WTC11 (cell line): ENCODE measurements at regions not wholly inside any gene's neighbourhood (a gene's known extent, or its start where the extent isn't known, plus 50 kb on each side); places are given as distances from the start of the nearest gene placed in this dataset.

Source experiments
- ATAC-seq: fragments of 200-7000 bp; cut with Tn5 transposase; 2 replicates; pipeline ENCODE4 v1.10.0; 2021; ENCODE audit warnings: mild to moderate bottlenecking, moderate library complexity
- CTCF ChIA-PET: fragments of 300-600 bp; sonication (Branson Sonifier 250); formaldehyde crosslinking; loops from one replicate; lab custom pipeline; 2021; ENCODE audit warnings: antibody characterized with exemption; lab: Charles Lee
- POLR2A ChIA-PET: fragments of 350-600 bp; sonication (Branson Sonifier 250); formaldehyde crosslinking; loops from one replicate; lab custom pipeline; 2021; ENCODE audit warnings: antibody characterized with exemption; lab: Charles Lee
- DNase-seq: peaks from one replicate; pipeline ENCODE4 v3.0.0; 2021; ENCODE audit warnings: low spot score
- H3K27ac Mint-ChIP-seq: 2 replicates; pipeline ENCODE4 v1.8.0; 2021; ENCODE audit warnings: mixed read lengths
- H3K27me3 Mint-ChIP-seq: 2 replicates; pipeline ENCODE4 v1.8.0; 2021; ENCODE audit warnings: low read depth, mild to moderate bottlenecking, moderate library complexity, mixed read lengths
- H3K36me3 Mint-ChIP-seq: 2 replicates; pipeline ENCODE4 v1.8.0; 2021; ENCODE audit warnings: mixed read lengths
- H3K4me1 Mint-ChIP-seq: 2 replicates; pipeline ENCODE4 v1.8.0; 2022; ENCODE audit warnings: mixed read lengths
- H3K4me3 Mint-ChIP-seq: 2 replicates; pipeline ENCODE4 v1.8.0; 2021; ENCODE audit warnings: mild to moderate bottlenecking, moderate library complexity, mixed read lengths
- H3K9me3 Mint-ChIP-seq: 2 replicates; pipeline ENCODE4 v1.8.0; 2021; ENCODE audit warnings: mixed read lengths
- CREM ChIP-seq: sonication (generic); formaldehyde crosslinking; IDR thresholded peaks from 2 replicates; pipeline ENCODE4 v1.8.1; 2022; ENCODE audit warnings: mild to moderate bottlenecking, missing genetic modification reagents, moderate library complexity
- ETV6 ChIP-seq: sonication (generic); formaldehyde crosslinking; IDR thresholded peaks from 2 replicates; pipeline ENCODE4 v1.8.1; 2022; ENCODE audit warnings: mild to moderate bottlenecking, missing genetic modification reagents
- FOXK1 ChIP-seq: sonication (generic); formaldehyde crosslinking; IDR thresholded peaks from 2 replicates; pipeline ENCODE4 v1.8.0; 2022; ENCODE audit warnings: mild to moderate bottlenecking, moderate library complexity, missing genetic modification reagents
- GRHL2 ChIP-seq: fragments of 250-450 bp; sonication (Bioruptor Pico); IDR thresholded peaks from 2 replicates; pipeline ENCODE4 v1.8.0; 2022; ENCODE audit warnings: mild to moderate bottlenecking, moderate library complexity; ENCODE audit not compliant: insufficient replicate concordance, severe bottlenecking
- JAZF1 ChIP-seq: fragments of 250-450 bp; sonication (Bioruptor Pico); IDR thresholded peaks from 2 replicates; pipeline ENCODE4 v1.9.0; 2021; ENCODE audit warnings: moderate library complexity, mild to moderate bottlenecking, inconsistent platforms
- NFATC4 ChIP-seq: fragments of 250-450 bp; sonication (Bioruptor Pico); IDR thresholded peaks from 2 replicates; pipeline ENCODE4 v1.9.0; 2021; ENCODE audit warnings: mild to moderate bottlenecking
- NFE2L1 ChIP-seq: sonication (generic); formaldehyde crosslinking; IDR thresholded peaks from 2 replicates; pipeline ENCODE4 v1.8.1; 2023; ENCODE audit warnings: missing genetic modification reagents
- NFYB ChIP-seq: sonication (generic); formaldehyde crosslinking; conservative IDR thresholded peaks from 2 replicates; pipeline ENCODE4 v1.8.0; 2022; ENCODE audit warnings: low read depth, missing genetic modification reagents
- NR3C1 ChIP-seq: sonication (generic); formaldehyde crosslinking; conservative IDR thresholded peaks from 2 replicates; pipeline ENCODE4 v1.8.1; 2023; ENCODE audit warnings: low read depth, mild to moderate bottlenecking, missing genetic modification reagents
- PRRX2 ChIP-seq: fragments of 250-450 bp; sonication (Bioruptor Pico); IDR thresholded peaks from 2 replicates; pipeline ENCODE4 v1.8.0; 2021; ENCODE audit warnings: mild to moderate bottlenecking
- TEAD1 ChIP-seq: sonication (generic); formaldehyde crosslinking; IDR thresholded peaks from 2 replicates; pipeline ENCODE4 v1.8.0; 2022; ENCODE audit warnings: mild to moderate bottlenecking, missing genetic modification reagents
- ZBTB21 ChIP-seq: sonication (generic); formaldehyde crosslinking; IDR thresholded peaks from 2 replicates; pipeline ENCODE4 v1.8.1; 2023; ENCODE audit warnings: mild to moderate bottlenecking, missing genetic modification reagents, borderline replicate concordance
- ZNF317 ChIP-seq: sonication (generic); formaldehyde crosslinking; IDR thresholded peaks from 2 replicates; pipeline ENCODE4 v1.8.1; 2023; ENCODE audit warnings: low read depth, mild to moderate bottlenecking, moderate library complexity, missing genetic modification reagents, borderline replicate concordance
- ZNF416 ChIP-seq: fragments of 250-450 bp; sonication (Bioruptor Pico); IDR thresholded peaks from 2 replicates; pipeline ENCODE4 v1.9.0; 2021; ENCODE audit warnings: mild to moderate bottlenecking, inconsistent platforms
- ZNF671 ChIP-seq: fragments of 250-450 bp; sonication (Bioruptor Pico); IDR thresholded peaks from 2 replicates; pipeline ENCODE4 v1.8.0; 2021; ENCODE audit warnings: mild to moderate bottlenecking
- TF ChIP-seq, protein P1 (sequence below): sonication (generic); formaldehyde crosslinking; IDR thresholded peaks from 2 replicates; pipeline ENCODE4 v1.8.0; 2023; ENCODE audit warnings: missing genetic modification reagents, mild to moderate bottlenecking, borderline replicate concordance
- TF ChIP-seq, protein P2 (sequence below): sonication (generic); formaldehyde crosslinking; IDR thresholded peaks from 2 replicates; pipeline ENCODE4 v1.8.1; 2023; ENCODE audit warnings: mild to moderate bottlenecking, missing genetic modification reagents, moderate library complexity
- TF ChIP-seq, protein P3 (sequence below): sonication (generic); formaldehyde crosslinking; IDR thresholded peaks from 2 replicates; pipeline ENCODE4 v1.8.1; 2023; ENCODE audit warnings: mild to moderate bottlenecking, missing genetic modification reagents, moderate library complexity
- TF ChIP-seq, protein P4 (sequence below): fragments of 250-450 bp; sonication (Bioruptor Pico); conservative IDR thresholded peaks from 2 replicates; pipeline ENCODE4 v1.9.0; 2021; ENCODE audit warnings: mild to moderate bottlenecking
- TF ChIP-seq, protein P5 (sequence below): sonication (generic); formaldehyde crosslinking; IDR thresholded peaks from 2 replicates; pipeline ENCODE4 v1.8.1; 2022; ENCODE audit warnings: mild to moderate bottlenecking, missing genetic modification reagents, moderate library complexity, borderline replicate concordance
- TF ChIP-seq, protein P6 (sequence below): fragments of 250-450 bp; sonication (Bioruptor Pico); IDR thresholded peaks from 2 replicates; pipeline ENCODE4 v1.9.0; 2021; ENCODE audit warnings: mild to moderate bottlenecking, borderline replicate concordance

DNA sequence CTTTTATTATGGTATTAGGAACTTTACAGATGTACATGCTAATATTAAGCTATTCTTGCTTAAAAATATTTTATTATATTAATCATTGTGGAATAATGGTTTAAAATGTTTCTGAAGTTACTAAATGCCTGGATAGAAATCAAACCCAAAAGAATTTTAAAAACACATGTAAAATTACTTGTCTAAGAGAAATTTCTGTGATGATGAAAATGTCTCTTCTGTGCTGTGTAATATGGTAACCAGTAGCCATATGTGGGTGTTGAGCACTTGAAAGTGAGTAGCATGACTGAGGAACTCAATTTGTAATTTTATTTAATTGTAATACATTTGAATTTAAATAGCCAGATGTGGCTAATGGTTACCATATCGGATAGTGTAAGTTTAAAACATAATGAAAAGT is 66.7 kb upstream of the HSPB3 start (continued):
- TF ChIP-seq, protein P1, sequence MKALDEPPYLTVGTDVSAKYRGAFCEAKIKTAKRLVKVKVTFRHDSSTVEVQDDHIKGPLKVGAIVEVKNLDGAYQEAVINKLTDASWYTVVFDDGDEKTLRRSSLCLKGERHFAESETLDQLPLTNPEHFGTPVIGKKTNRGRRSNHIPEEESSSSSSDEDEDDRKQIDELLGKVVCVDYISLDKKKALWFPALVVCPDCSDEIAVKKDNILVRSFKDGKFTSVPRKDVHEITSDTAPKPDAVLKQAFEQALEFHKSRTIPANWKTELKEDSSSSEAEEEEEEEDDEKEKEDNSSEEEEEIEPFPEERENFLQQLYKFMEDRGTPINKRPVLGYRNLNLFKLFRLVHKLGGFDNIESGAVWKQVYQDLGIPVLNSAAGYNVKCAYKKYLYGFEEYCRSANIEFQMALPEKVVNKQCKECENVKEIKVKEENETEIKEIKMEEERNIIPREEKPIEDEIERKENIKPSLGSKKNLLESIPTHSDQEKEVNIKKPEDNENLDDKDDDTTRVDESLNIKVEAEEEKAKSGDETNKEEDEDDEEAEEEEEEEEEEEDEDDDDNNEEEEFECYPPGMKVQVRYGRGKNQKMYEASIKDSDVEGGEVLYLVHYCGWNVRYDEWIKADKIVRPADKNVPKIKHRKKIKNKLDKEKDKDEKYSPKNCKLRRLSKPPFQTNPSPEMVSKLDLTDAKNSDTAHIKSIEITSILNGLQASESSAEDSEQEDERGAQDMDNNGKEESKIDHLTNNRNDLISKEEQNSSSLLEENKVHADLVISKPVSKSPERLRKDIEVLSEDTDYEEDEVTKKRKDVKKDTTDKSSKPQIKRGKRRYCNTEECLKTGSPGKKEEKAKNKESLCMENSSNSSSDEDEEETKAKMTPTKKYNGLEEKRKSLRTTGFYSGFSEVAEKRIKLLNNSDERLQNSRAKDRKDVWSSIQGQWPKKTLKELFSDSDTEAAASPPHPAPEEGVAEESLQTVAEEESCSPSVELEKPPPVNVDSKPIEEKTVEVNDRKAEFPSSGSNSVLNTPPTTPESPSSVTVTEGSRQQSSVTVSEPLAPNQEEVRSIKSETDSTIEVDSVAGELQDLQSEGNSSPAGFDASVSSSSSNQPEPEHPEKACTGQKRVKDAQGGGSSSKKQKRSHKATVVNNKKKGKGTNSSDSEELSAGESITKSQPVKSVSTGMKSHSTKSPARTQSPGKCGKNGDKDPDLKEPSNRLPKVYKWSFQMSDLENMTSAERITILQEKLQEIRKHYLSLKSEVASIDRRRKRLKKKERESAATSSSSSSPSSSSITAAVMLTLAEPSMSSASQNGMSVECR (CRISPR knock-in tag) = no peak
- TF ChIP-seq JAZF1 (CRISPR knock-in tag) (no peak), CREM (no peak), NFATC4 (no peak), ZNF671 (CRISPR knock-in tag) (no peak), ZNF317 (CRISPR knock-in tag) (no peak)
- TF ChIP-seq, protein P2, sequence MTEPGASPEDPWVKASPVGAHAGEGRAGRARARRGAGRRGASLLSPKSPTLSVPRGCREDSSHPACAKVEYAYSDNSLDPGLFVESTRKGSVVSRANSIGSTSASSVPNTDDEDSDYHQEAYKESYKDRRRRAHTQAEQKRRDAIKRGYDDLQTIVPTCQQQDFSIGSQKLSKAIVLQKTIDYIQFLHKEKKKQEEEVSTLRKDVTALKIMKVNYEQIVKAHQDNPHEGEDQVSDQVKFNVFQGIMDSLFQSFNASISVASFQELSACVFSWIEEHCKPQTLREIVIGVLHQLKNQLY = no peak

DNA sequence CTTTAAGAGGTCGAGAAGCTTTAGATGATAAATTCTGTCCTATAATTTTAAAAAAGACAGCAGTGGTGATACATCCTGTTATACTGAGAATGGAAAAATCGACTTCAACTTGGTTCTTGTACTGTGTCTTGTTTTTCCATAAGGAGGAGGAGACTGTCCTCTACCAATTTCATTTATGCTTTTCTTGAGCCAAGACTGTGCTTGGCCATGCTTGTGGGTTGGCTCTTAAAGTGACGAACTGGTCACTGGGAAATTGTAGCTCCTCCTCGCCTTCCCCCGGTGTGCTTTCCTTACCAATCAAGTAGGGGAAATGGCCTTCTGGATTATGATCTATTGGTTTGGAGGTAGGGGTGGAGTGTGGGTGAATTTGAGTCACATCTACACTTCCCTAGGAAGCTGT is 67.1 kb upstream of the HSPB3 start:
- no peak overlapping the region for H3K27ac Mint-ChIP-seq
- peaks cover 9% of the 10 kb centered on the region for H3K4me1 Mint-ChIP-seq
- H3K9me3 Mint-ChIP-seq = peaks cover 5% of the 10 kb centered on the region
- no peaks in the 10 kb centered on the region for H3K36me3 Mint-ChIP-seq
- ChIA-PET POLR2A (no interaction called here), CTCF (no interaction called here)
- no peak overlapping the region for H3K4me3 Mint-ChIP-seq
- DNase-seq (no peak), ATAC-seq (no peak)
- no peaks in the 10 kb centered on the region for H3K27me3 Mint-ChIP-seq
- TF ChIP-seq NFYB (CRISPR knock-in tag) = no peak
- no peak for TF ChIP-seq ZNF317 (CRISPR knock-in tag)
- TF ChIP-seq FOXK1 (CRISPR knock-in tag) = no peak
- no peak for TF ChIP-seq TEAD1 (CRISPR knock-in tag)
- no peak for TF ChIP-seq ETV6 (CRISPR knock-in tag)
- TF ChIP-seq, protein P3, sequence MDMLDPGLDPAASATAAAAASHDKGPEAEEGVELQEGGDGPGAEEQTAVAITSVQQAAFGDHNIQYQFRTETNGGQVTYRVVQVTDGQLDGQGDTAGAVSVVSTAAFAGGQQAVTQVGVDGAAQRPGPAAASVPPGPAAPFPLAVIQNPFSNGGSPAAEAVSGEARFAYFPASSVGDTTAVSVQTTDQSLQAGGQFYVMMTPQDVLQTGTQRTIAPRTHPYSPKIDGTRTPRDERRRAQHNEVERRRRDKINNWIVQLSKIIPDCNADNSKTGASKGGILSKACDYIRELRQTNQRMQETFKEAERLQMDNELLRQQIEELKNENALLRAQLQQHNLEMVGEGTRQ (CRISPR knock-in tag) = no peak
- no peak for TF ChIP-seq PRRX2 (CRISPR knock-in tag)
- TF ChIP-seq, protein P4, sequence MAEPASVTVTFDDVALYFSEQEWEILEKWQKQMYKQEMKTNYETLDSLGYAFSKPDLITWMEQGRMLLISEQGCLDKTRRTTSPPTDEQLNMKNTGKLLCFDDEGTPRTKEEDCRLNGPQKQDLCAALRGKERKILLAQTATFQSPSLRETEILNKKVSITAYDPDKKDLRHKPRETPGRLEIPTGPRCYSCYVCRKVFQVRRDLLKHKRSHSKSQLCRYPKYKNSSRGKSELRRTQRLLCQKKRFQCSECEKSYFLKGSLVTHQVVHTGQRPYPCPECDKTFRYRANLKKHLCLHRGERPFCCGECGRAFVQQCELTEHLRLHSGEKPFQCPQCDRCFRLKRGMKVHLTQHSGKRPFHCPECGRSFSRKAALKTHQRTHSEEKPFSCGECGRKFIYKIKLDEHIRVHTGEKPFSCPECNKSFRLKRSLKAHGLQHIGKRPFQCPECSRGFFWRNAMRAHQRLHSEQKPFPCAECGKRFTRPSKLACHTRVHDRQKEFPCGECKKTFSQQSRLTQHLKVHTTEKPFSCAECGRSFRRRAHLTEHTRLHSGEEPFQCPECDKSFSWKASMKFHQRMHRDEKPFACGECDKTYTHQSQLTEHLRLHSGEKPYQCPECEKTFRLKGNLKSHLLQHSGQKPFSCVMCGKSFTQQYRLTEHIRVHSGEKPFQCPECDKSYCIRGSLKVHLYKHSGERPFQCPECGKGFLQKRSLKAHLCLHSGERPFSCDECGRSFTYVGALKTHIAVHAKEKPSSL (CRISPR knock-in tag) = no peak
- TF ChIP-seq ZNF671 (CRISPR knock-in tag) = no peak
- TF ChIP-seq NR3C1 (CRISPR knock-in tag) = no peak
- TF ChIP-seq NFE2L1 (CRISPR knock-in tag) = no peak
- no peak for TF ChIP-seq ZNF416
- TF ChIP-seq GRHL2 = no peak
- TF ChIP-seq, protein P5, sequence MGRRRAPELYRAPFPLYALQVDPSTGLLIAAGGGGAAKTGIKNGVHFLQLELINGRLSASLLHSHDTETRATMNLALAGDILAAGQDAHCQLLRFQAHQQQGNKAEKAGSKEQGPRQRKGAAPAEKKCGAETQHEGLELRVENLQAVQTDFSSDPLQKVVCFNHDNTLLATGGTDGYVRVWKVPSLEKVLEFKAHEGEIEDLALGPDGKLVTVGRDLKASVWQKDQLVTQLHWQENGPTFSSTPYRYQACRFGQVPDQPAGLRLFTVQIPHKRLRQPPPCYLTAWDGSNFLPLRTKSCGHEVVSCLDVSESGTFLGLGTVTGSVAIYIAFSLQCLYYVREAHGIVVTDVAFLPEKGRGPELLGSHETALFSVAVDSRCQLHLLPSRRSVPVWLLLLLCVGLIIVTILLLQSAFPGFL (CRISPR knock-in tag) = no peak
- TF ChIP-seq, protein P6, sequence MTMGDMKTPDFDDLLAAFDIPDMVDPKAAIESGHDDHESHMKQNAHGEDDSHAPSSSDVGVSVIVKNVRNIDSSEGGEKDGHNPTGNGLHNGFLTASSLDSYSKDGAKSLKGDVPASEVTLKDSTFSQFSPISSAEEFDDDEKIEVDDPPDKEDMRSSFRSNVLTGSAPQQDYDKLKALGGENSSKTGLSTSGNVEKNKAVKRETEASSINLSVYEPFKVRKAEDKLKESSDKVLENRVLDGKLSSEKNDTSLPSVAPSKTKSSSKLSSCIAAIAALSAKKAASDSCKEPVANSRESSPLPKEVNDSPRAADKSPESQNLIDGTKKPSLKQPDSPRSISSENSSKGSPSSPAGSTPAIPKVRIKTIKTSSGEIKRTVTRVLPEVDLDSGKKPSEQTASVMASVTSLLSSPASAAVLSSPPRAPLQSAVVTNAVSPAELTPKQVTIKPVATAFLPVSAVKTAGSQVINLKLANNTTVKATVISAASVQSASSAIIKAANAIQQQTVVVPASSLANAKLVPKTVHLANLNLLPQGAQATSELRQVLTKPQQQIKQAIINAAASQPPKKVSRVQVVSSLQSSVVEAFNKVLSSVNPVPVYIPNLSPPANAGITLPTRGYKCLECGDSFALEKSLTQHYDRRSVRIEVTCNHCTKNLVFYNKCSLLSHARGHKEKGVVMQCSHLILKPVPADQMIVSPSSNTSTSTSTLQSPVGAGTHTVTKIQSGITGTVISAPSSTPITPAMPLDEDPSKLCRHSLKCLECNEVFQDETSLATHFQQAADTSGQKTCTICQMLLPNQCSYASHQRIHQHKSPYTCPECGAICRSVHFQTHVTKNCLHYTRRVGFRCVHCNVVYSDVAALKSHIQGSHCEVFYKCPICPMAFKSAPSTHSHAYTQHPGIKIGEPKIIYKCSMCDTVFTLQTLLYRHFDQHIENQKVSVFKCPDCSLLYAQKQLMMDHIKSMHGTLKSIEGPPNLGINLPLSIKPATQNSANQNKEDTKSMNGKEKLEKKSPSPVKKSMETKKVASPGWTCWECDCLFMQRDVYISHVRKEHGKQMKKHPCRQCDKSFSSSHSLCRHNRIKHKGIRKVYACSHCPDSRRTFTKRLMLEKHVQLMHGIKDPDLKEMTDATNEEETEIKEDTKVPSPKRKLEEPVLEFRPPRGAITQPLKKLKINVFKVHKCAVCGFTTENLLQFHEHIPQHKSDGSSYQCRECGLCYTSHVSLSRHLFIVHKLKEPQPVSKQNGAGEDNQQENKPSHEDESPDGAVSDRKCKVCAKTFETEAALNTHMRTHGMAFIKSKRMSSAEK (CRISPR knock-in tag) = no peak
- no peak for TF ChIP-seq ZBTB21
